Stromal cell of bone marrow (primary cell): ENCODE measurements at regions not wholly inside any gene's neighbourhood (a gene's known extent, or its start where the extent isn't known, plus 50 kb on each side); places are given as distances from the start of the nearest gene placed in this dataset.

Experiments
- DNase-seq: peaks from one replicate; pipeline ENCODE4 v3.0.0-alpha.2; 2012; ENCODE audit warnings: low read depth

GRCh38 chr15:96390986-96391385, 60.5 kb downstream of the NR2F2 start:
- DNase-seq, result no peak

GRCh38 chr15:96392380-96393208, 62.1 kb downstream of the NR2F2 start:
- DNase-seq, result no peak

GRCh38 chr15:96393209-96393513, 62.7 kb downstream of the NR2F2 start:
- no peak for DNase-seq

GRCh38 chr15:96395687-96396086, 65.2 kb downstream of the NR2F2 start:
- DNase-seq, result no peak

- no peak for DNase-seq
Measured at GRCh38 chr15:96398776-96399175, 68.3 kb downstream of the NR2F2 start.

- DNase-seq, result no peak
Measured at GRCh38 chr15:96402403-96402802, 71.9 kb downstream of the NR2F2 start.

GRCh38 chr15:96403071-96403470, 72.6 kb downstream of the NR2F2 start:
- DNase-seq, result no peak

GRCh38 chr15:96403932-96404331, 73.4 kb downstream of the NR2F2 start:
- no peak for DNase-seq

GRCh38 chr15:96404560-96404959, 74.1 kb downstream of the NR2F2 start:
- no peak for DNase-seq

GRCh38 chr15:96406291-96406690, 75.8 kb downstream of the NR2F2 start:
- DNase-seq, result no peak

- DNase-seq, result no peak
Measured at GRCh38 chr15:96406701-96407100, 76.2 kb downstream of the NR2F2 start.

- DNase-seq, result no peak
Measured at GRCh38 chr15:96407482-96407881, 77.0 kb downstream of the NR2F2 start.

- no peak for DNase-seq
Measured at GRCh38 chr15:96408591-96409183, 78.2 kb downstream of the NR2F2 start.

- DNase-seq, result no peak
Measured at GRCh38 chr15:96409215-96410138, 79.0 kb downstream of the NR2F2 start.

GRCh38 chr15:96410175-96411055, 79.9 kb downstream of the NR2F2 start:
- no peak for DNase-seq

GRCh38 chr15:96411056-96412031, 80.8 kb downstream of the NR2F2 start:
- no peak for DNase-seq

GRCh38 chr15:96412045-96412905, 81.8 kb downstream of the NR2F2 start:
- DNase-seq, result no peak

GRCh38 chr15:96412906-96413231, 82.4 kb downstream of the NR2F2 start:
- no peak for DNase-seq

- no peak for DNase-seq
Measured at GRCh38 chr15:96413657-96414056, 83.2 kb downstream of the NR2F2 start.

- DNase-seq, result no peak
Measured at GRCh38 chr15:96414875-96415274, 84.4 kb downstream of the NR2F2 start.
